NCI-H128 (cell line): ENCODE measurements at regions not wholly inside any gene's neighbourhood (a gene's known extent, or its start where the extent isn't known, plus 50 kb on each side); places are given as distances from the start of the nearest gene placed in this dataset.
A peak's percentile ranks its signal among the peaks of the same experiment; 100 is the strongest.

Experiments used
- DNase-seq: peaks from one replicate; lab custom pipeline; 2025; ENCODE audit not compliant: unreplicated experiment; lab: John Stamatoyannopoulos, UW

GRCh38 chr6:97572943-97573342 is 289.9 kb upstream of the MMS22L start:
- no peak for DNase-seq

- no peak for DNase-seq
Measured at GRCh38 chr6:97586344-97586743, 303.3 kb upstream of the MMS22L start.

GRCh38 chr6:97591955-97592354 is 308.9 kb upstream of the MMS22L start:
- DNase-seq, result no peak

- no peak for DNase-seq
Measured at GRCh38 chr6:97594844-97595243, 311.8 kb upstream of the MMS22L start.

- no peak for DNase-seq
Measured at GRCh38 chr6:97621111-97621510, 338.1 kb upstream of the MMS22L start.

- DNase-seq, result peak; percentile 37
Measured at GRCh38 chr6:97626671-97627441, 343.8 kb upstream of the MMS22L start.

- no peak for DNase-seq
Measured at GRCh38 chr6:97629180-97629579, 346.2 kb upstream of the MMS22L start.

GRCh38 chr6:97630604-97631003 is 347.6 kb upstream of the MMS22L start:
- DNase-seq, result no peak

GRCh38 chr6:97632341-97632740 is 349.3 kb upstream of the MMS22L start:
- DNase-seq, result no peak

- DNase-seq, result no peak
Measured at GRCh38 chr6:97639702-97640101, 356.7 kb upstream of the MMS22L start.

GRCh38 chr6:97644353-97644752 is 361.3 kb upstream of the MMS22L start:
- DNase-seq, result no peak

- no peak for DNase-seq
Measured at GRCh38 chr6:97645757-97646156, 362.7 kb upstream of the MMS22L start.

- DNase-seq, result no peak
Measured at GRCh38 chr6:97653076-97653475, 370.1 kb upstream of the MMS22L start.

GRCh38 chr6:97653517-97653916 is 370.5 kb upstream of the MMS22L start:
- no peak for DNase-seq

- DNase-seq, result no peak
Measured at GRCh38 chr6:97654674-97655073, 371.7 kb upstream of the MMS22L start.

GRCh38 chr6:97656236-97656635 is 373.2 kb upstream of the MMS22L start:
- DNase-seq, result peak; percentile 13

GRCh38 chr6:97656706-97657350 is 373.8 kb upstream of the MMS22L start:
- DNase-seq, result no peak

GRCh38 chr6:97658090-97658489 is 375.1 kb upstream of the MMS22L start:
- no peak for DNase-seq

GRCh38 chr6:97663252-97663651 is 380.2 kb upstream of the MMS22L start:
- no peak for DNase-seq

- DNase-seq, result no peak
Measured at GRCh38 chr6:97665446-97665845, 382.4 kb upstream of the MMS22L start.

GRCh38 chr6:97666889-97667288 is 383.9 kb upstream of the MMS22L start:
- DNase-seq, result no peak

GRCh38 chr6:97668716-97669115 is 385.7 kb upstream of the MMS22L start:
- DNase-seq, result peak; percentile 4
